Prostate gland (tissue), 2 donors: ENCODE measurements at regions not wholly inside any gene's neighbourhood (a gene's known extent, or its start where the extent isn't known, plus 50 kb on each side); places are given as distances from the start of the nearest gene placed in this dataset.

Experiments used
- POLR2A ChIP-seq: fragments of 450-650 bp; IDR thresholded peaks from one replicate; pipeline ENCODE4 v1.6.1; 2016; ENCODE audit warnings: antibody characterized with exemption, mild to moderate bottlenecking
- TF ChIP-seq, protein P1 (sequence below), 4 experiments: fragments of 200-600 bp in 2 of 4; fragments of 450-650 bp in 2 of 4; sonication (generic) in 2 of 4; IDR thresholded peaks; 1 replicate in 3 of 4; 2 replicates in 1 of 4; pipeline ENCODE4 v1.5.1; 2016 to 2019; ENCODE audit warnings: antibody characterized with exemption in 4 of 4, mild to moderate bottlenecking in 2 of 4, moderate library complexity in 2 of 4

DNA sequence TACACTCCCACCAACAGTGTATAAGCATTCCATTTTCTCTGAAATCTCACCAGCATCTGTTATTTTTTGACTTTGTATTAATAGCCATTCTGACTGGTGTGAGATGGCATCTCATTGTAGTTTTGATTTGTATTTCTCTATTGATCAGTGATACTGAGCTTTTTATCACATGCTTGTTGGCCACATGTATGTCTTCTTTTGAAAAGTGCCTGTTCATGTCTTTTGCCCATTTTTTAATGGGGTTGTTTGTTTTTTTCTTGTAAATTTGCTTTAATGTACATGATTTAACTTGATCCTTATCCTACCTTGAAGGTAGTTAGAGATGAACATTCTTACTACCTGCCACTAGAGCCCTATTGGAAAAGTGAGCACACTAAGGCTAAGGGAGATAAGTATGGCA is 151.2 kb upstream of the KIF2A start:
- TF ChIP-seq, protein P1, sequence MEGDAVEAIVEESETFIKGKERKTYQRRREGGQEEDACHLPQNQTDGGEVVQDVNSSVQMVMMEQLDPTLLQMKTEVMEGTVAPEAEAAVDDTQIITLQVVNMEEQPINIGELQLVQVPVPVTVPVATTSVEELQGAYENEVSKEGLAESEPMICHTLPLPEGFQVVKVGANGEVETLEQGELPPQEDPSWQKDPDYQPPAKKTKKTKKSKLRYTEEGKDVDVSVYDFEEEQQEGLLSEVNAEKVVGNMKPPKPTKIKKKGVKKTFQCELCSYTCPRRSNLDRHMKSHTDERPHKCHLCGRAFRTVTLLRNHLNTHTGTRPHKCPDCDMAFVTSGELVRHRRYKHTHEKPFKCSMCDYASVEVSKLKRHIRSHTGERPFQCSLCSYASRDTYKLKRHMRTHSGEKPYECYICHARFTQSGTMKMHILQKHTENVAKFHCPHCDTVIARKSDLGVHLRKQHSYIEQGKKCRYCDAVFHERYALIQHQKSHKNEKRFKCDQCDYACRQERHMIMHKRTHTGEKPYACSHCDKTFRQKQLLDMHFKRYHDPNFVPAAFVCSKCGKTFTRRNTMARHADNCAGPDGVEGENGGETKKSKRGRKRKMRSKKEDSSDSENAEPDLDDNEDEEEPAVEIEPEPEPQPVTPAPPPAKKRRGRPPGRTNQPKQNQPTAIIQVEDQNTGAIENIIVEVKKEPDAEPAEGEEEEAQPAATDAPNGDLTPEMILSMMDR (IDR thresholded peaks at IDR 0.05), result no peak
- TF ChIP-seq POLR2A, result no peak
